ENCODE measurements at regions not wholly inside any gene's neighbourhood (a gene's known extent, or its start where the extent isn't known, plus 50 kb on each side); places are given as distances from the start of the nearest gene placed in this dataset.

GRCh38 chr15:60222404-60222803, 175.4 kb downstream of the ANXA2 start:
- H3K9me3 ChIP-seq (replicated peaks; ENCODE audit: control insufficient read depth, insufficient read depth, low read depth, low read length): no peaks in the 10 kb centered on the region
- no peaks in the 10 kb centered on the region for H3K9me1 ChIP-seq (ENCODE audit: control insufficient read depth, insufficient read depth, low read length)
- in situ Hi-C loops (cut with MboI) (no loop called here), intact Hi-C loops (cut with micrococcal nuclease) (no loop called here)
- no peaks in the 10 kb centered on the region for H3K4me1 ChIP-seq (replicated peaks in 1 of 2; ENCODE audit: control insufficient read depth in 2 of 2, insufficient read depth in 2 of 2, low read length in 2 of 2)
- ATAC-seq: no peak
- H3K27ac ChIP-seq (ENCODE audit: extremely low read depth, low read depth, low read length): no peak overlapping the region
- CTCF ChIA-PET (ENCODE audit: low intra/inter-chr PET ratio): no interaction called here
- no peaks in the 10 kb centered on the region for H3K79me2 ChIP-seq (ENCODE audit: control insufficient read depth, insufficient read depth, low read length)
- BruUV-seq (replicated peaks): no TSS peak
- 0% methylated on average over 1 of the region's 1 CpG for WGBS (ENCODE audit: insufficient coverage, low coverage, missing lambda C conversion rate)
- no peak for TF ChIP-seq KLF16 (IDR thresholded peaks at IDR 0.05)
- TF ChIP-seq THRB (CRISPR knock-in tag; conservative IDR thresholded peaks at IDR 0.05): no peak
- no peak for TF ChIP-seq ZNF407 (IDR thresholded peaks at IDR 0.05; ENCODE audit: low read depth)
- no peak for TF ChIP-seq NR3C1 (CRISPR knock-in tag; IDR thresholded peaks at IDR 0.05)
- no peak for TF ChIP-seq EP400 (IDR thresholded peaks at IDR 0.05)
- no peak for TF ChIP-seq COPS2 (conservative IDR thresholded peaks at IDR 0.05)
- TF ChIP-seq ZBTB34 (CRISPR knock-in tag; IDR thresholded peaks at IDR 0.05): no peak
- no peak for TF ChIP-seq ZBTB5 (IDR thresholded peaks at IDR 0.05)
- no peak for TF ChIP-seq ASH1L (IDR thresholded peaks at IDR 0.05; ENCODE audit: borderline replicate concordance, low read depth, partially characterized antibody)
- TF ChIP-seq BCOR (IDR thresholded peaks at IDR 0.05): no peak
- H3K4me3 ChIP-seq: no peak overlapping the region
- no peak for FAIRE-seq
- no peaks in the 10 kb centered on the region for H3K36me3 ChIP-seq (ENCODE audit: control insufficient read depth, insufficient read depth, low read length)
- POLR2A ChIA-PET: no interaction called here
- H2AFZ ChIP-seq (ENCODE audit: low read depth, low read length): no peak overlapping the region
- no peak overlapping the region for H3K4me2 ChIP-seq (ENCODE audit: insufficient read depth, low read length)
- H3K9ac ChIP-seq (ENCODE audit: insufficient read depth in 1 of 2, low read depth in 2 of 2, low read length in 2 of 2): no peak overlapping the region
- no peak for DNase-seq (ENCODE audit: extremely low read depth in 1 of 4, low spot score in 3 of 4)
- H3K27me3 ChIP-seq (ENCODE audit: control insufficient read depth in 2 of 2, insufficient read depth in 2 of 2, low read length in 2 of 2): no peaks in the 10 kb centered on the region; a peak in 1 of 5 replicates
- H4K20me1 ChIP-seq (replicated peaks; ENCODE audit: control insufficient read depth, insufficient read depth, low read length): no peaks in the 10 kb centered on the region

Data from K562 (cell line).